ENCODE measurements at regions not wholly inside any gene's neighbourhood (a gene's known extent, or its start where the extent isn't known, plus 50 kb on each side); places are given as distances from the start of the nearest gene placed in this dataset.

DNA sequence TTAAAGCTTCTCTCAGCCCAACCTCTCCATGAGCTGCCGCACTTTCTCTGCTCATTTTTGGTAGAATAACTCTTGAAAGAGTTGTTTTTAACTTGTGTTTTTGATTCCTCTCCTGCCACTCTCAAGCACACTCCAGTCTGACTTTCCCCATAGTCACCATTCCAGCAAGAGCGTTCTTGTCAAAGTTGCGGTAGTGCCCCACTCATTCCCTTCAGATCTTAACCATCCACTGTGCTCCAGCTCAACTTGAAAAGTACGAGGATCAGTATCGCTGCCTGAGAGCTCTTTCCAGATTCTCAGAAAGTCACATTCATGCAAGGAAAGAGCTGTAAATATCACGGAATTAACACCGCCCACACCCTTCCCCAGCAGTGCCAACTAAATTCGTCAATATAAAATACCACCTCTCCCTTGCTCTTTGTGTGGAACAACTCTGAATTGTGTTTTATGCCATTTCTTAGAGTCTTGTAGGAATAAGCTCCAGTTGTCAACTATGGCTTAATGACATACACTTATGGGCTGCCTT, 59.7 kb upstream of the IL15 start:
- Histone ChIP-seq H3K23me2 (ENCODE audit: low read depth, low read length) (no peaks in the 10 kb centered on the region), H3K9ac (replicated peaks in 1 of 4; ENCODE audit: extremely low read depth in 1 of 4, low read depth in 3 of 4, low read length in 3 of 4) (no peak overlapping the region), H3K79me1 (ENCODE audit: low read depth, low read length) (no peaks in the 10 kb centered on the region), H3K18ac (ENCODE audit: extremely low read depth, low read length) (no peak overlapping the region), H3K4ac (replicated peaks; ENCODE audit: insufficient read length, low read depth, low read length) (no peak overlapping the region), H2AFZ (ENCODE audit: low read length) (0 out of 2 replicates have a peak overlapping the region, but pooled peaks have one; percentile 12), H2BK20ac (ENCODE audit: low read length) (no peak overlapping the region), H4K91ac (replicated peaks; ENCODE audit: insufficient read length, low read length) (no peak overlapping the region), H3K14ac (ENCODE audit: insufficient read length) (no peak overlapping the region), H3K4me1 (replicated peaks in 1 of 4; ENCODE audit: control insufficient read depth in 3 of 4, insufficient read depth in 4 of 4, low read length in 3 of 4) (no peaks in the 10 kb centered on the region), H2BK120ac (replicated peaks; ENCODE audit: low read depth, low read length) (no peak overlapping the region), H2BK5ac (ENCODE audit: low read depth, low read length) (no peak overlapping the region), H3K4me2 (ENCODE audit: insufficient read depth in 1 of 2, low read depth in 2 of 2, low read length in 2 of 2) (no peak overlapping the region), H4K5ac (ENCODE audit: insufficient read length, low read depth, low read length) (no peak overlapping the region), H3K79me2 (ENCODE audit: control insufficient read depth in 1 of 2, insufficient read depth in 2 of 2, low read length in 2 of 2) (no peaks in the 10 kb centered on the region), H2BK12ac (ENCODE audit: low read depth, low read length) (no peak overlapping the region), H4K8ac (ENCODE audit: extremely low read depth, insufficient read depth, low read length) (no peak overlapping the region), H3K23ac (ENCODE audit: insufficient read length) (no peak overlapping the region), H3K27ac (ENCODE audit: low read depth, low read length) (no peak overlapping the region), H3K9me3 (ENCODE audit: insufficient read depth in 2 of 2, low read depth in 1 of 2, low read length in 1 of 2) (no peaks in the 10 kb centered on the region), H2AK5ac (ENCODE audit: low read depth, low read length) (no peak overlapping the region), H3K4me3 (ENCODE audit: extremely low read depth in 1 of 4, insufficient read depth in 2 of 4, low read depth in 3 of 4, low read length in 4 of 4) (no peak overlapping the region), H3K56ac (replicated peaks; ENCODE audit: insufficient read length, low read depth, low read length) (no peak overlapping the region), H3K36me3 (ENCODE audit: control insufficient read depth in 2 of 4, insufficient read depth in 4 of 4, low read length in 3 of 4) (no peaks in the 10 kb centered on the region), H4K20me1 (replicated peaks in 1 of 2; ENCODE audit: control insufficient read depth in 1 of 2, insufficient read depth in 2 of 2, low read length in 2 of 2) (no peaks in the 10 kb centered on the region), H2BK15ac (ENCODE audit: low read length) (no peak overlapping the region), H3K27me3 (replicated peaks in 1 of 4; ENCODE audit: control insufficient read depth in 3 of 4, extremely low read depth in 1 of 4, insufficient read depth in 3 of 4, low read length in 3 of 4) (no peaks in the 10 kb centered on the region)
- WGBS, 2 experiments (ENCODE audit: extremely low coverage in 1 of 2, insufficient coverage in 1 of 2, insufficient read length in 1 of 2, insufficient replicate concordance in 2 of 2, low coverage in 1 of 2, low lambda C conversion rate in 2 of 2, missing lambda C conversion rate in 1 of 2), result 89% methylated on average over 8 of the region's 8 CpGs; no CpG with 5 or more reads in 1 of the 2 experiments
- FAIRE-seq (no peak), DNase-seq (ENCODE audit: low read depth in 1 of 2, low spot score in 2 of 2) (no peak)
- no peak for TF ChIP-seq TEAD4 (IDR thresholded peaks at IDR 0.05; ENCODE audit: low read depth, low read length)
- no peak for TF ChIP-seq CHD1 (IDR thresholded peaks at IDR 0.05; ENCODE audit: low read depth, low read length)
- ChIA-PET POLR2A (ENCODE audit: partially characterized antibody) (no interaction called here), CTCF (ENCODE audit: partially characterized antibody) (interaction anchor here (0.6 to 1.6 kb wide), 4 partner anchors 11 to 230 kb away, joined by 3 to 4 read pairs (median 4); no protein-coding TSS in a partner anchor)

All from H1 (cell line).